Colonic mucosa (tissue), 4 donors: ENCODE measurements at regions not wholly inside any gene's neighbourhood (a gene's known extent, or its start where the extent isn't known, plus 50 kb on each side); places are given as distances from the start of the nearest gene placed in this dataset.

Experiments used
- DNase-seq: peaks from one replicate; pipeline ENCODE4 v3.0.0-alpha.2; 2020
- H3K27ac ChIP-seq: fragments of 200-600 bp; one replicate; pipeline ENCODE4 v1.8.0; 2021
- H3K27me3 ChIP-seq: fragments of 200-600 bp; one replicate; pipeline ENCODE4 v1.8.0; 2021
- H3K36me3 ChIP-seq: fragments of 200-600 bp; one replicate; pipeline ENCODE4 v1.8.0; 2021
- H3K4me1 ChIP-seq: fragments of 200-600 bp; one replicate; pipeline ENCODE4 v1.8.0; 2021; ENCODE audit warnings: mild to moderate bottlenecking
- H3K4me3 ChIP-seq: fragments of 200-600 bp; one replicate; pipeline ENCODE4 v1.8.0; 2021
- H3K9ac ChIP-seq, 2 donors: one replicate each; pipeline ENCODE4 v1.7.0; 2013; ENCODE audit warnings: control low read depth in 2 of 2, low read depth in 2 of 2, low read length in 2 of 2
- H3K9me3 ChIP-seq: fragments of 200-600 bp; one replicate; pipeline ENCODE4 v1.8.0; 2021
- intact Hi-C: fragments of 100-400 bp; cut with DNase I; formaldehyde crosslinking; loops from one replicate; pipeline ENCODE4 v1.14.1; 2022
- TF ChIP-seq, protein P1 (sequence below): fragments of 200-600 bp; IDR thresholded peaks from one replicate; pipeline ENCODE4 v1.8.0; 2022; ENCODE audit warnings: antibody characterized with exemption, mild to moderate bottlenecking
- donor health status: healthy.
- donor health status: DM: no; HTN: no; CAD: no.
- donor health status: DM: no; HTN: no; CAD: no.

DNA sequence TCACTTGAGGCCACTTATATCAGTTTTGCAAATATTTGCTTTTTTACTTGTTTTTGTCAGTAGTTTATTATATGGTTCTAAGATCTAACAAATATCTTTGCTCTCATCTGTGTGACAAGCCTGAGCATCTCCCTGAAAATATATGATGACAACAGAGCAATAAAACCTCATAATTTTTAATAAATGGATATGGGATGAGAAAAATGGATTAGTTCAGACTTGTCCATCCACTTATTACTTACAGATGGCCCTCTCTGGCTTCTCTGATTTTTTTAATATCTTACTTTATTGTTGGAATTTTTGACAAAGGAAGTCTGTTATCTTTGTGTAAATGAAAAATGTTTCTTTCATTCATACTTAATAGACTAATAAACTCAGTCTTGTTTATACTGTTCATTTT is 491.4 kb upstream of the RAG2 start:
- no peak for DNase-seq
- H3K4me1 ChIP-seq = no peaks in the 10 kb centered on the region
- intact Hi-C loops = no loop called here
- TF ChIP-seq, protein P1, sequence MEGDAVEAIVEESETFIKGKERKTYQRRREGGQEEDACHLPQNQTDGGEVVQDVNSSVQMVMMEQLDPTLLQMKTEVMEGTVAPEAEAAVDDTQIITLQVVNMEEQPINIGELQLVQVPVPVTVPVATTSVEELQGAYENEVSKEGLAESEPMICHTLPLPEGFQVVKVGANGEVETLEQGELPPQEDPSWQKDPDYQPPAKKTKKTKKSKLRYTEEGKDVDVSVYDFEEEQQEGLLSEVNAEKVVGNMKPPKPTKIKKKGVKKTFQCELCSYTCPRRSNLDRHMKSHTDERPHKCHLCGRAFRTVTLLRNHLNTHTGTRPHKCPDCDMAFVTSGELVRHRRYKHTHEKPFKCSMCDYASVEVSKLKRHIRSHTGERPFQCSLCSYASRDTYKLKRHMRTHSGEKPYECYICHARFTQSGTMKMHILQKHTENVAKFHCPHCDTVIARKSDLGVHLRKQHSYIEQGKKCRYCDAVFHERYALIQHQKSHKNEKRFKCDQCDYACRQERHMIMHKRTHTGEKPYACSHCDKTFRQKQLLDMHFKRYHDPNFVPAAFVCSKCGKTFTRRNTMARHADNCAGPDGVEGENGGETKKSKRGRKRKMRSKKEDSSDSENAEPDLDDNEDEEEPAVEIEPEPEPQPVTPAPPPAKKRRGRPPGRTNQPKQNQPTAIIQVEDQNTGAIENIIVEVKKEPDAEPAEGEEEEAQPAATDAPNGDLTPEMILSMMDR = no peak
- no peak overlapping the region for H3K4me3 ChIP-seq
- H3K9ac ChIP-seq = no peak overlapping the region
- H3K27ac ChIP-seq = no peak overlapping the region
- H3K36me3 ChIP-seq = no peaks in the 10 kb centered on the region
- no peaks in the 10 kb centered on the region for H3K9me3 ChIP-seq
- H3K27me3 ChIP-seq = no peaks in the 10 kb centered on the region

DNA sequence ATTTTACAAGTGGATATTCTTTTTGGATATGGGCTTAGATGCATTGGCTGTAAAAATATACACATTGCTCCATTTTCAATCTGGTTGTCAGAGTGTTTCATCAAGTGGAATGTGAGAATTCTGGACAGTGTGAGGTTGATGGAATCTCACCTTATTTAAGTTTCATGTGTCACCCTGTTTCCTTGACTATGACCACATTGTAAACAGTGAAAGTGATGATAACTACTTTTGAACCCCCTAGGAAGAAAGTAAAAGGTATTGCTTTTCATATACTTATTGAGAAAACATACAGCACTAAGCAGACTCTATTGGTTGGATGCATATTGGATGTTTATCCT is 490.5 kb upstream of the RAG2 start:
- intact Hi-C loops = no loop called here
- TF ChIP-seq, protein P1 = no peak
- no peaks in the 10 kb centered on the region for H3K9me3 ChIP-seq
- H3K4me3 ChIP-seq = no peak overlapping the region
- no peak overlapping the region for H3K9ac ChIP-seq
- no peaks in the 10 kb centered on the region for H3K27me3 ChIP-seq
- H3K36me3 ChIP-seq = no peaks in the 10 kb centered on the region
- no peak for DNase-seq
- H3K27ac ChIP-seq = no peak overlapping the region
- H3K4me1 ChIP-seq = no peaks in the 10 kb centered on the region

DNA sequence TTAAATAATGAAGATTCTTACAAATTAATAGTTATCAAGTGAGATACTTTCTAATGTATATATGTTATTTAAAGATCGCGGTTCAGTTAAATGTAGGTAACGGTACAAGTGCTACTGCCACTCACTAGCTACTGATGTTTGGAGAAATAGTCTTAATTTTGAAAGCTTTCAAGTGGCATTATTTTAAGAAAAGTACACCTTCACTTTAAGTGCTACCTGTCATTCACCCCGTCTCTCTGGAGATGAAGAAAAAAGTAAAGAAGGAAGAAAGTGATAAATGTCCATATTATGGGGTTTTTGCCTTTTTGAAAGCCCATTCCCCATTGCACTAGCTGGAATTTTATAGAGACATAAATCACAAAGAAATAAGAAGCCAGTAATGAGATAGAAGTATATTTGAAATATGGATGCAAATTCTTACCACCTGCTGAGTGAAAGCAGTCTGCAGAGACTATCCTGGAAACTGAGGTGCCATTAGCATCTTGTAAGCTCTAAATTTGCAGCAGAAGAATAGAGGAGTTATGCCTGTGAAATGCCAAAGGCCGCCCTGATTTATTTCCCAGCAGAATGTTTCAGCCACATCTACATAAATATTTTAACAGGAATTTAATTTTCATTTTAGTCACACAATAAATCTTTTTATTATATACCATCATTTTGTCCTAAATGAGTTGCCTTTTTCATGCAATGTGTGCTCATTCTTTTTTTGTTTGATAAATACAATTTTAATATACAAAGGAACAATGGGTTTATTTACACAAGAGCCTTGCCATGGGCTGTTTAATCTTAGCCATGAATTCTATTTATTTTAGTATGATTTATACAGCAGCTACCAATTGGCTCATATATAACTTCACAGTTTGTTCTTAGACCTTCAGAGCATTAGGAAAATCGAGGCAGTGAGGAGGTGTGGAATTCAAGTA is 489.9 kb upstream of the RAG2 start:
- no peak overlapping the region for H3K27ac ChIP-seq
- no peak overlapping the region for H3K9ac ChIP-seq
- no peaks in the 10 kb centered on the region for H3K36me3 ChIP-seq
- intact Hi-C loops = no loop called here
- no peaks in the 10 kb centered on the region for H3K27me3 ChIP-seq
- TF ChIP-seq, protein P1 = no peak
- no peaks in the 10 kb centered on the region for H3K4me1 ChIP-seq
- no peaks in the 10 kb centered on the region for H3K9me3 ChIP-seq
- no peak overlapping the region for H3K4me3 ChIP-seq
- DNase-seq = no peak

DNA sequence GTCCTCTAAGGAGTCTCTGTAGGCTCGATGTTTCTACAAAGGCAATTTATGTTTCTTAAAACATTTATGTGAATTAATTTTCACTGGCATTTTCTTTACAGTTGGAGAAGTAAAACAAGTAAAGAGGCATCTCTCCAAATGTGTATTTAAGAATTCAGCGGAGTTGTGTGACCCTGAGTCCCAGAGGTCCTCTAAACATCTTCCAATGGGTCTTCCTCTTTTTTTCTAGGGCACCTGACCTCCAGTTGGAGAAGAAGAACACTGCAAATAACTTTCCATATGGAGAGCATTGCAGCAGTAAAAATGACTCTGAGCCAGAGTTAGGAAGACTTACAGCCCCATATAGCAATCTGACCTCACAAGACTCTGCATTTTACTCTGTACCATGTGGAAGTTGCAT is 480.5 kb upstream of the RAG2 start:
- no peaks in the 10 kb centered on the region for H3K27me3 ChIP-seq
- no peaks in the 10 kb centered on the region for H3K4me1 ChIP-seq
- no peaks in the 10 kb centered on the region for H3K9me3 ChIP-seq
- H3K36me3 ChIP-seq = no peaks in the 10 kb centered on the region
- H3K9ac ChIP-seq = no peak overlapping the region
- intact Hi-C loops = no loop called here
- TF ChIP-seq, protein P1 = no peak
- H3K27ac ChIP-seq = no peak overlapping the region
- no peak overlapping the region for H3K4me3 ChIP-seq
- DNase-seq = no peak

DNA sequence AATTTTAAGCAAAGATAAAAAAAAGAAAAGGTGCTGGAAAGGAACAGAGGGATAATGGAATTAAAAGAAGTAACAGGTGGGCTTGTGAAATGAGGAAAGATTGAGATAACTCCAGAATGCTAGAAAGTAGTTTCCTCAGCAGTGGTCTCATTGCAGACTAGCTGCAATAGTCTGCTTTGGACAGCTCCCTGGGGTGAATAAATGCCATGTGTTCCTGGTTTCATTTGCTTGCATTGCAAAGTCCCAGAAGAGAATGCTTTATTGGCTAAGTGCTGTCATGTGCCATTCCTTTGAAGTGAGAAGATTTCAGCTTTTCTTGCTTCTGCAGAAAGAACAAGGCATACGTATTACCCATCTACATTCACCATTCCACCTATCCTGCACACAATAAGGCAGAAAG is 478.8 kb upstream of the RAG2 start:
- Histone ChIP-seq H3K9me3 (no peaks in the 10 kb centered on the region), H3K9ac (no peak overlapping the region), H3K27me3 (no peaks in the 10 kb centered on the region), H3K4me3 (no peak overlapping the region), H3K27ac (no peak overlapping the region), H3K36me3 (no peaks in the 10 kb centered on the region), H3K4me1 (no peaks in the 10 kb centered on the region)
- TF ChIP-seq, protein P1 = no peak
- no peak for DNase-seq
- intact Hi-C loops = no loop called here
